CD4-positive, alpha-beta T cell treated with Interleukin-6 at 100 ng/mL for 8 hours (primary cell): ENCODE measurements at regions not wholly inside any gene's neighbourhood (a gene's known extent, or its start where the extent isn't known, plus 50 kb on each side); places are given as distances from the start of the nearest gene placed in this dataset.
"Not testable (repeated sequence)": the region's sequence is repeated elsewhere in the genome, so short reads cannot be mapped to it uniquely, and the experiment has no call there.

ENCODE experiments used
- DNase-seq: peaks from one replicate; pipeline ENCODE4 v3.0.0-alpha.2; 2020; ENCODE audit warnings: mixed read lengths, low spot score

DNA sequence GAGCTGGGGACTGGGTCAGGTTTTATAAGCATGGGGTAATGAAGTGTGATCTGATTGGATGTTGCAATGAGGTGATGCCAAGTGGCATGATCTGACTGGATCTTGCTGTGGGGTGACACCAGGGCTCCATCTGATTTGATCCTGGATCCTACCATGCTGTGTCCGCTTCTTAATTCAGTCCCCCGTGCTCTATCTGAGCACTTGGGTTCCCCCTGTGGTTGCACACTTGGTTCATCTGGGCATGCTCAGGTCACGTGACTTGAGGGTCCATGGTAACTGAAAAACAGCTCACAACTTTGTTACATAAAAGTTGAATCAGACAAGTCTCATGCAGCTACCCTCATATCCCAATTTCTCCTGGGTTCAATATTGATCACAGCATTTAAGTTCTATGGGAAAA, 448.6 kb upstream of the NRP1 start:
- DNase-seq: no peak

DNA sequence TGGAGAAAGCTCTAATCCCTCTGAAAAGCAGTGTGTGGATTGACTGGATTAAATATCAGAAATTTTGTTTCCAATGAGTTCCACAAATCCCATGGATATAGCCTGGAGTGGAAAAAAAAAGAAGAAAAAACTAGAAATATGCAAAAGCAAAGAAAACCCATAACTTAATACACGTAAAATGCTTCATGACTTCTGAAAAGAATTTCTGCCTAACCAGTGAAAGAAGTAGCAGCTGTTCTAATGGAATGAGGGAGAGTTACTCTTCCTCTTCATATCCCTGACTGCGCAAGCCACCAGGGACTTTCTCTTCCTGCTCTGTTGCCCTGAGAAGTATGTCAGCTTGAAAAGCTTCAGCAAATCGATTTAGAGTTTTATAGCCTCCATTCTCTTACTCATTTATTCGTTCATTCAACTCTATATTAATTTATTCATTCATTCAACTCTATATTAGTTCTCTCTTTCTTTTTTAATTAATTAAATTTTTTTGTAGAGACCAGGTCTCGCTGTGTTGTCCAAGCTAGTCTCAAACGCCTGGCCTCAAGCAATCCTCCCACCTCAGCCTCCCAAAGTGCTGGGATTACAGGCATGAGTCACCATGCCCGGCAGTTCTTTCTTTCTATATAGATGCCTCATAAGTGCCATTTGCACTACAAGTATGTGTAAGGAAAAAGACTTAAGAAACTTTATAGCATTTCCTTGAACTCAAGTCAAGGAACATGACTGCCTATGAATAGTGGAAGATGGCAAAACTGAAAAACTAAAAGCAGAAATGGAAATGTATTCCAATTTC, 447.3 kb upstream of the NRP1 start:
- DNase-seq: no peak

DNA sequence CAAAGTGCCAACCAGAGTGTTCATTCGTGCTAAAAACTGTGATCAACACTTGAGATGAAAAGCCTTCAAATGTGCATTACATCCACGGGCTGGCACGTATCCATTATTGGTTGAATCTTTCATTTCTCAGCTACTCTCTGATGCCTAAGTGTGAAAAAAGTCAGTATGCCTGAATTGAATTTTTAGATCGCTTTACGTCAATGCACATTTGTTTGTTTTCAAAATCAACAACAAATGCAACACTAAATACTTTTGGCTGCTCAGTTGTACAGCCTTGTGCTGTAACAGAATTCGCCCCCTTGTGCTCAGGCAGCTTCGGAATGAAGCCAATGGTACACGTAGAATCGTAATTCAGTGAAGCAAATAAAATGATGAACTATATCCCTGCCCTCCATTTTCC, 446.5 kb upstream of the NRP1 start:
- DNase-seq: no peak

DNA sequence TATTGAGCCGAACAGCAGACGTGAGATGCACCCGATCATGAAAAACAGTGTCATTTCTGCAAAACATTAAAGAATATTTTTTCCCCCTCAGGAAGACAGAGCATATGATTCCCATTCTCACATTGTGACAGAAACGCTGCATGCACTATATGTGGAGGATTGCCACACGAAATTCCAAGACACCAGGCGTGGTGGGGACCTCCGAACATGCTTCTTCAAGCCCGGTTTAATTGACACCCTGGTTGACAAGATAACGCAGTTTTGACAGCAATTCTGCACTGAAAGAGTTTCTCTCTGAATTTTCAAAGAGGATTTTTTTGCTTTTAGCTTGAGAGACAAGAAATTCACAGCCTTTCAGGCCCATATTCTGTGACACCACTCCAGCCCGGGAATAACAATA, 442.8 kb upstream of the NRP1 start:
- DNase-seq: no peak

DNA sequence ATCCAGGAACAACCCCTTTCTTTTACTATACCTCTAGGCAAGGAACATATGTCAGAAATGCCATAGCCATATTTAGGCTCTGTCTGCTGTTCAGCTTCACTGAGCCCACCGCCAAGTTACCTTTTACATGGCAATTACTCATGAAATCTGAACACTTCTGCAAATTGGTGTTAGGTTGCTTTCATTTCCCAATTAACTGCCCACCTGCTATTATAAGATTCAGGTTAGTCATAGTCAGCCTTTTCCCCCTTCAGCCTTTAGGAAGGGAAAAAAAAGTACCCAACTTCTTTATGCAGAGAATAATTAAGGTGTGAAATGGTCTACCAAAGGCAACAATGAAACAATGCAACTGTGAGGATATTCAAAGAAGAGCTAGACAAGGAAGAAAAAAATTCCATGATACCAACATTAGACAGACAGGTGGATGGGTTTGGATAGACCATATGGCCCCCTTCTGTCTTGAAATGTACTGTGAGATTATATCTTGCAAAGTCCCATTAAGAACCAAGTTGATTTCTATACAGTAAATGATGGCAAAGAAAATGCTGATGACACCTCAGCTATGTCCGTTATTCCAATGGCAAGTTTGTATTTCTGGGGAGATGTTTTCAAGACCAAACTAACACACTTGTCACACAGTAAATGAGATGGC, 442.1 kb upstream of the NRP1 start:
- DNase-seq: no peak

DNA sequence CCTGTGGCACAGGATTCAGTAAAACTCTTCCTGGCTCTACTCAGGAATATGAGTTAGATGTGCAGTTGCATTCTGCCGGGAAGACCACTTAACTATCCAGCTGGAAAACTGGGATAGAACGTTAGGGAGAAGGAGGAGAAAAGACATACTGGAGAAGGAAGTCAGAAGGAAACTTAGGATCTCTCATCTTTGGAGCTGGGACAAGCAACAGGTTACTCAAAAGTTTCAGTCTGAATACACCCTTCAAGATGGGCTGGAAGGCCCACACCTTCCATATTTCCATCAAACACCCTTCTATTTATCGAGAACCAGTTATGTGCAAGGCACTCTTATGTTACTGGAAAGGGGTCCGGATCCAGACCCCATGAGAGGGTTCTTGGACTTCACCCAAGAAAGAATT, 440.4 kb upstream of the NRP1 start:
- no peak for DNase-seq

DNA sequence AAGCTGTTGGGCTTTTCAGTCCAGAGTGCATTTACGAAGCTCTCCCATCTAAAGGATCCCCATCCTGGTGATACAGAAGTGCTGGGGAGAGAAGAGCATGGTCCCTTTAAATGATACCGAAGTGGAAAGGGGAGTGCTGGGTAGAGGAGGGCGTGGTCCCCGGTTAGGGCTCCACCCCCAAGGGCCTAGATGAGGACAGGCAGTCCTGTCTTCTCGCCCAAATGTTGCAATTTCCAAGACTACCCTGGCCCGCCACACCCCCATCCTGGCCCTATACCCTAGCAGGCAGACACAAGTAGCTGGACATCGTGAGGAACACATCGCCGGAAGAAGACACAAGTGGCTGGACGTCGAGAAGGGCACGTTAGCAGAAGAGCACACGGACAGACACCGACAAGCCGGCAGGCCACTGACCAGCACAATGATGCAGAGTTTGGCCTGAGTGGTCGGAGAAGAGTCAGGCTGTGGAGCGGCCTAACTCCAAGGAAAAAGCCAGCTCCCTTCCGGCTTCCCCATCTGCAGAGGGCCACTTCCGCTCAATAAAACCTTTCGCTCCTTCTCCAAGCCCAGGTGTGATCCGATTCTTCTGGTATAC, 439.5 kb upstream of the NRP1 start:
- no peak for DNase-seq

DNA sequence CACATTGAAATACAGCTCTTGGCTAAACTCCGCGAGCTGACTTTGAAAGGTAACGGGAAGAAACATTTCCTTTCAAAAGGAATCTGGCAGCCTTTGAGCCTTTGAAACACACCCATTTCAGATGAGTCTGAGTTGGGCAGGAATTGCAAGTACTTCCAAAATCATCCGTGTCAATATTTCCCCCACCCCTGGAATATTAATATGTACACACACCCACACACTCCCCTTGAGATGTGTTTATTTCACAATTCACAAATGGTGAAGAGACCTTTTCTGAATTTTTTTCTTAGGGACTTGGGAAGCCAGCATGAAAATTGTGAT, 438.7 kb upstream of the NRP1 start:
- DNase-seq: no peak

DNA sequence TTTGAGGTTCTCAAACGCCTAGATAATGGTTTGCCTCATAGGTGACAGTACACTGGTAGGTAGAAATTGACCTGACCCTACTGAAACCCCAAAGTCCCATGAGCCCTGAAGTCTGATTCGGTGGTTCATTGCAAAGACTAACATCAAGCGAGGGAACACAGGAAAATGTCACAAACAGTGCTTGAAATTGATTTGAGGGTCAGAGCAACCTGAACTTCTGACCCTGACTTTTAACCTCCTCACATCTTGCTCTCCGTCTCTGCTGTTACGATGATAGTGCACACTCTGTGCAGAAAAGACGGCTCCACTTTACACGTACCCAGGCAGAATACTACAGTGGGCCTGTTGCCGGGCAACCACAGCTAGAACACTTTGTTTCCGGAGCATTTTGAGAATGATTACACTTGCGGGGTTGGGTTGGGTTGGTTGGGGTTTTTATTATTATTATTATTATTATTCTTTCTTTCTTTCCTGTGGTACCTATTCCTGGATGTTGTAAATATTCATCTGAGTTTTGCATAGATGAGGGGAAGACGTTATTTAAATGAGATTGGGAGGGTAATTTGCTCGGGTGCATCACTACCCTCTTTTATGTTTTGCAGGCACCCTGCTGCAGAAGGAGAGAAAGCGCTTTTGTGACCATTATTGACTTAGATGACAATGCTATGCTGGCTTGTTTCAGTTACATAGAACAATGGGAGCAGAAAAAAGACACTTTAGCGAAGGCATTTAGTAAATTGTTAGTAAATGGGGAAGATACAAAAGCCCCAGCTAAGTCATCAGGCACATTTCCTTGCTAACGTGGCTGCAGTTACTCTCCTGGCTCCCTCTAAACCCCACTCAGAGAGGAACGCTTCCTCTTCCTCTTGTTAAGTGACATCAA, 438.1 kb upstream of the NRP1 start:
- DNase-seq: no peak

DNA sequence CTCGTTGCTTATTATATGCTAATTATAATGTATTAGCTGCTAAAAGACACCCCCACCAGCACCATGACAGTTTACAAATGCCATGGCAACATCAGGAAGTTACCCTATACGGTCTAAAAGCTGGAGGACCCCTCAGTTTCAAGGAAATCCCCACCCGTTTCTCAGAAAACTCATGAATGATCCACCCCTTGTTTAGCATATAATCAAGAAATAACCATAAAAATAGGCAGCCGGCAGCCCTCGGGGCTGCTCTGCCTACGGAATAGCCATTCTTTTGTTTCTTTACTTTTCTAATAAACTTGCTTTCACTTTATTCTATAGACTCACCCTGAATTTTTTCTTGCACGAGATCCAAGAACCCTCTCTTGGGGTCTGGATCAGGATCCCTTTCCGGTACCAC, 437.4 kb upstream of the NRP1 start:
- DNase-seq: not testable (repeated sequence)

DNA sequence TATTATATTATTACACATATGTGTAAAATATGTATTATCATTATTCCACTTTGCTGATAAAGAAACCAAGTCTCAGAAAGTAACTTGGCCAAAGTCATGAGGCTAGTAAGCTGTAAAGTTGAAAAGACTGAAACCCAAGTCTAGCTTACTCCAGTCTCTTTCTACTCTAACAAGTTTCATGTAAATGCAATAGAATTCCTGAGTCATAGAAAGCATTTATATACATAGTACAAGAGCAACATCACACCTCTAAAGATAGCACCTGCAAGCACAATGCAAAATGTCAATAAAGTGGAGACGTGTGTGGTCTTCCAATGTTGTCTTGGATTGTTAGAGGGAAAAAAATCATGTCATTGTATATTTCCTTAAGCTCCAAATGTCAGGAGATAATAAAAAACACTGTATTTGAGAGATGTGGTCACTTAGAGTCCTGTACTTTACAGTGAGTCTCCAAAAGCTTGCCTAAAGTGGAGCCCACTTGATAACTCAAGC, 430.3 kb upstream of the NRP1 start:
- DNase-seq: no peak

DNA sequence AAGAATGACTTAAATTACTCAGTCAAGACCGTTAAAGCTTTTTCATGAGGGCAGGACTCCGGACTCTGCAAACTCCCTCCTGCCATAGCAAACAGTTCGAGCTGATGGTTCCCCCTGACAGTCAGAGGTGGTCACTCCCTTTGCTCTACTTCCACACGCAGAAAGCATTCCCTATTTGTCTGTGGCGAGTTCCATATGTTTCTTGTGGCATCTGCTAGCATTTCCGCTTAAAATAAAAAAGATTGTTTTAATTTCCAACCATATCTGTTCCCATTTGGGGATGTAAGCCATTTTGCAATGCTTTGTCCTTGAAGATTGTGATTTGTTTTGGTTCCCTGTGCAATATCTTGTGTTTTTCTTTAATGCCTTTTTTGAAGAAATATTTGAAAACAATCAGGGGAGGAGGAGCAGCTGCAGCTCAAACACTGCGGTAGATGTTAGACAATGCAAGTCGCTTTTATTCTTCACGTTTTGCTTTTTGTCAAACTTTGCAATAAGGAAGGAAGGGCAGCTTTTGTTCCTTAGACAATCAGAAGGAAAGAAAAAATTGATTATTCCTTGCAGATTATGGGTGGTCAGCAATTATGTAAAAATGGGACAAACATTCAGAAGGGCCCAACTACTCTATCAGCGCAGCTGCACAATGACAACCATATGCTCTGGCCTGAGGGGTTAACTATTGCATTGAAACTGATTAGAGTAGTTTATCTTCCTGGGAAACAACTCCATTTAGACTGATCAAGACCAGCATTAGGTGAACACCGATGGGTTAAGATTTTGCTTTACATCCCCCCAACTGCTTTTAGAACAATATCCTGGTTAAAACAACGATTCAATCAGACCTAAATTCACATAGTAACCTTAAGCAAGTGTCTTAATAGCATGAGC, 425.8 kb upstream of the NRP1 start:
- DNase-seq: no peak

DNA sequence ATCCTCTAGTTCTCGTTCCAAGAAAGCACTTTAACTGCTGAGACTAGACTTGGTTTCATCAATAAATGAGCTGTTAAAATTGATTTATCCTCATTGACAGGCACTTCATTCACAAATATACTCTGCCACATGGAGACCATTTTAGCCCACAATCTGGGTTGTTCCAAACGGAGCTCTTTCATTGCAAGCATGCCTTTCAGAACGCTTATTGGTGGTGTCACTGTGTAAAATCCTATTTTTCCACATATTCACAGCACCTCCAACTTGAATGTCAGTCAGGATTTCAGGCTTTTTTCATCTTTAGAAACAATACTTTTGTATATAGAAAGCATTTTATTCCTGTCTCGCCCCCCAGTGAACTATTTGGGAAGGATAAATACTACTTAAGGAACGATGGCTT, 424.7 kb upstream of the NRP1 start:
- DNase-seq: no peak

DNA sequence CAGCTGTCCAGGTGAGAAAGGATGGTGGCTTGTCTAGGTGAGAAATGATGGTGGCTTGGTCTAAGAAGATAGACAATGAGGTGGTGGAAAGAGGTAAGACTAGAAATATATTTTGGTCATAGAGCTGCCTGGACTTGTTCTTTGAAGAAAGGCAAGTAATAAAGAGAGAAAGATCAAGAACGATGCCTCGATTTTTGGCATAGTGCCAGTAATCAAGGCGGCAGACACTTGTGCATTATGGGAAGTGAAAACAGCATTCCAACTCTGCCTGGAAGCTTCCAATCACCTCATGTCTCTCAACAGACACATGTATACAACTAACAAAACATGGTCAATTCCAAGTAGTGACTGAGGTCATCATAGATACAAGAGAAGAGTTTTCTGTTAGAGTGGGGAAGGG, 423.8 kb upstream of the NRP1 start:
- no peak for DNase-seq

DNA sequence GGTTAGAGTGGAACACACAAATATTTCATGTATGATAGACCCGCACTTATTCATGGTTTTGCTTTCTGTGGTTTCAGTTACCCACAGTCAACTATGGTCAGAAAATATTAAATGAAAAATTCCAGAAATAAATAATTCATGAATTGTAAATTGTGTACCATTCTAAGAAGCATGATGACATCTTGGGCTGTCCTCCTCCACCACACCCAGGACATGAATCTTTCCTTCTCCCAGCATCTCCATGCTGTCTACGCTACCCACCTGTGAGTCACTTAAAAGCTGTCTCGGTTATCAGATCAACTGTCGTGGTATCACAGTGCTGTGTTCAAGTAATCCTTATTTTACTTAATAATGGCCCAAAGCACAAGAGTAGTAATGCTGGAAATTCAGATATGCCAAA, 419.6 kb upstream of the NRP1 start:
- DNase-seq: no peak

DNA sequence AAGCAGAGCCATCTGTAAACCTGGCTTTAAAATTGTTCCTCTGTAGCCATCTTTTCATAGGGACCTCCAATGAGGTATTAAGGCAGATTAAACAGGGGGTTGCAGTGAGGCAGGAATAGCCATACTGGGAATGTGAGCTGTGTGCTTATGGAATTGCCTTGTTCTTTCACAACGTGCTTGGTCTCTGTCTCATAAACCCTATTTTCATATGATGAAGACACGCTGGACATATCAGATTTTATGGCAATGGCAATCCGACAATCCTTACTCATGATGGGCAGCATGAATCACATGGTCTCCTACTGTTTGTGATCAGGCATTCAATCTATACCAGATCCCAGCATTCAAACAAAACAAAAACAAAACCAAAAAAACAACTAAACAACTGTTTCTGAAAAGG, 418.9 kb upstream of the NRP1 start:
- DNase-seq: no peak

DNA sequence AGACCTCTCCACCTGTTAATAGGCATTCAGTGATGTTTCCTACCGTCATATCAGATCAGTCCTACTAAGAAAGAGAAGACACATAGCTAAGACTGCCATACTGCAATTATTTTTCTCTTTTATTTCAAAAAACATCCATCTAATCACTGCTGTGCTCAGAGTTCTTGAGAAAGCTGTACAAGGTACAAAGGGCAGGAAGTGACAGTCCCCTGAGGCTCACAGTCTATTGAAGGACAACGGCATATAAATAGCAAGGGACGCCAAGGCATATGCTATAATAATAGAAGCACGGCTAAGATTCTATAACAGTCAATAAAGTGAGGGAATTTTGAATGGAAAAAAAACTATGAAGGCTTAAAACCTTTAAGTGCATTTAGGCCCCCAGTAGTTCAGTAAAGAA, 415.3 kb upstream of the NRP1 start:
- DNase-seq: no peak

DNA sequence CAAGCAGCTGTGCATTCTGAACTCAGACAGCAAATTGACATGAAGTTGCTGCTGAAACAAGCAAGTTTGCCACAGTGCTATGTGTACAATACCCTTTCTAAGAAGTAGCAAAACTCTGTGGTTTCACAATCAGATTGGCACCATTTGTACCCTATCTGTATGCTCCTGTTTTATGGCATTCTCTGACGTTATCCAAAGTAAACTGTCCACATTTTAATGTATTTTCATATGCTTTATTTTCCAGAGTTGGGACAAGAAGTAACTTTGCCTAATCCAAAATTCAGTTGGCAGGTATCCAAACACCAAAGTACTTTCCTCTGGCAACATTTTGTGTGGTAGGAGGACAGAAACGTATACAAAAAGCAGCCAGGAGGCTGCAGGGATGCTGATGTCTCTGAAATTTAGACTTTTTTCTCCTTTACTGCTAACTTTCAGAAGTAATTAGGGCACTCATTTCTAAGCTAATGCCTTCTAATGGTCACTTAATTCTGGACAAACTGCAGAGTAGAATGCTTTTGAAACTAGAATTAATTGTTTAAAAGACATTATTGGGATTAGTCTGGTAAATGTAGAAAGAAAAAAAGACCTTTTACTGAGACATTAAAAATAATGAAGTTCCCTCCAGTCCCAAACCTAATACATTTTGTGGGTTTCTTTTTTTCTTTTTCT, 414.7 kb upstream of the NRP1 start:
- no peak for DNase-seq

DNA sequence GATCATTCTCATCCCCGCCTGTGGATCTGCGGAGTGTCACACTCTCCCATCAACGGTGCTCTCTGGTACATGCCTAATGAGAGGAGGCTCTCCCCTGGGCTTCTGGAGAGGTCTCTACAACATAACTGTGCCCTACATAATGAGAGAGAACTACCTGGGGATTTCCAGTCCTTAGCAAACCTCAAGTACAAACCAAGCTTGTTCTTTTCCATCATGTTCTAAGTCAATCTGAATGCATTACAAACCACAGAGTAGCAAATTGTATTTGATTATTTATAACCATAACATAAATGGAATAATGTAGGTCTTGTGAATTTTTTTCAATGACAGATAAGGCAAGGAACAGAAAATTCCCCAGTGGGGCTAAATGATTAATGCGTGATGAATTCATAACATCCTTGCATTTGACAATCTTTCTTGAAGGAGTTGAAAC, 412.4 kb upstream of the NRP1 start:
- no peak for DNase-seq

DNA sequence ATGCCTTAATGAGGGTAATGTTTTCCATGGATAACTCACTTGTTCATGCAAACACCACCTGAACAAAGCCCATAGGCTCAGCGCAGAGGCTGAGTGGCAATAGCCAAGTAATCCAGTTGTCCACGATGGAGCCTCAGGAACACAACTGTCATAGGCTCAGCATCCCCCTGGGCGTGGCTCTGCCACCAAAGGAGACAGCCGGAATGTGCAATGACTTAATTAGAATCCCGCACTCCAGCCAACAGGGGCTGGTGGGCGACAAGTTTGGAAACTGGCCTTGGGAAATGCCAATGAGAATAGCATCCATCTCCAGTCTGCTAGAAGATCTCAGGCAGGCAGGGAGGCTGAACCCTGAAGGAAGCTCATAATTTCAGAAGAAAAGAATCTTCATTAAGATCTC, 411.7 kb upstream of the NRP1 start:
- no peak for DNase-seq

DNA sequence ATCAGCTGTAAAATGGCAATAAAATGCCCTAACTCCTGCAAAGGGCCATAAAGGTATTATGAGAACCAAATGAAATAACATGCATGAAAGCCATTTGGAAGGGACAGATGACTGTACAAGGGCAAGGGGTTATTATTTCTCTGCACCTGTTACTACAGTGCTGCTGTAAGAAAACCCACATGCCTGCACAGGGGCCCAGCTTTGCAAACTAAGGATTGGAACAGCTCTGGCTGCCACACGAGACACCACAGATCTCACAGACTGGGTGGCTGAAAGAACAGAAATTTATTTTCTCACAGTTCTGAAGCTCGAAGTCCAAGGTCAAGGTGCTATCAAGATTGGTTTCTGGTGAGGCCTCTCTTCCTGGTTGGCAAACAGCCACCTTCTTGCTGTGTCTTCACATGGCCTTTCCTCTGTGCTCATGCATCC, 409.0 kb upstream of the NRP1 start:
- DNase-seq: no peak
